CD4-positive, alpha-beta T cell treated with Interleukin-1 beta for 1 hour (primary cell): ENCODE measurements at regions not wholly inside any gene's neighbourhood (a gene's known extent, or its start where the extent isn't known, plus 50 kb on each side); places are given as distances from the start of the nearest gene placed in this dataset.
A peak's percentile ranks its signal among the peaks of the same experiment; 100 is the strongest.

Experiments
- DNase-seq, 2 donors: peaks; one replicate each; pipeline ENCODE4 v3.0.0-alpha.2; 2020 to 2022

DNA sequence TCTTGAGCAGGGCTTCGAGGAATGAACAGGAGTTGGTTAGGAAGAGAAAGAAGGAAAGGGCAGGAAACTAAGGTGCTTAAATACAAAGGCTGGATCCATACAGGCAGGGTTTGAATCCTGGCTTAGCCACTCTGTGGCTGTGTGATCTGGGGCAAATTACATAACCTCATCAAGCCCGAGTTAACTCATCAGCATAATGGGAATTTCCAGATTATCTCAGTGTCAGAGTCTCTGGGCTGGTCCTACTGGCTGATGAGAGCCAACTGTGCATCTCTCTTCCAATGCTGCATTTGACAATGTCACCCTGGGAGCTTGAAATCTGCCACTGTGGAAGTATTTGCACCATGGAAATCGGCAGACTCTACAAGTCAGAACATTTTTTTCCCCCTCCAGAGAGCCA is 83.8 kb upstream of the SLC6A6 start:
- no peak for DNase-seq

DNA sequence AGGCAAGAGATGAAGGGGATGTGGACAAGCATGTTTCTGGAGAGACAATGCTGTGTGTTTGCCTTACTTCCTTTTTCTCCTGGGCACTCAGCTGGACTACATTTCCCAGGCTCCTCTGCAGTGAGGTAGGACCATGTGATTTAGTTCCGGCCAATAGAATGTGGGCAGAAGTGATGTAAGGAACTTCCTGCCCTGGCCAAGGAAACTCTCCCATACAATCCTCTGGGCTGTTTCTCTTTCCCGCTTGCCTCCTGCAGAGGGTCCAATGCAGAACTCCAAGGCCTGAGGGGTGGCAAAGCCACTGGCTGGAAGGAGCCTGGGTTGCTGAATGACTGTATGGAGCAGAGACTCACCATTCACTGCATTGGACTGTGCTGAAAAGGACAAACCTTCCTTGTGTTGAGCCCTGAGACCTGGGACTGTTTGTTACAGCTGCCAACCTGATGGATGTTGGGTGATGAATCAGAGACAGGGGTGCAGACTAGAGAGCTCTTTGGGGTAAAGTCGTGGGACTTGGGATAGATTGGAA is 82.7 kb upstream of the SLC6A6 start:
- DNase-seq: peak; percentile 24 to 60

DNA sequence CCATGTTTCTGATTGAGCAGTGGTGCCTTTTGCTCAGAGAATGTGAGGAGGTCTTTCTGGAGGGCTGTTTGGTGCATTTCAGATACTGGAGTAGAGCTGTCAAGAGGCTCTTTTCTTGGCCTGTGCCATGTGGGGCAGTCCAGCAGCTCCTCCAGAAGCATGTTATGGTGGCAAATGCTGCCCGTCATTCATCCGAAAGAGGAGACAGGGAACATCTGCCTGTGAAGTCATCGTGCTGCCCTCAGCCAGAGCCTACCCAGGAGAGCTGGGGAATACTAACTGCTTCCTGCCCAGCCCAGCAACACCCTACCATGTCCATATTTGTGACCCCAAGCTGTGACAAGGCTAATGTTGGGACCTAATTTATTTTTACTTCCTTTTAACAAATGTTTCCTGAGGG is 82.2 kb upstream of the SLC6A6 start:
- DNase-seq: no peak

DNA sequence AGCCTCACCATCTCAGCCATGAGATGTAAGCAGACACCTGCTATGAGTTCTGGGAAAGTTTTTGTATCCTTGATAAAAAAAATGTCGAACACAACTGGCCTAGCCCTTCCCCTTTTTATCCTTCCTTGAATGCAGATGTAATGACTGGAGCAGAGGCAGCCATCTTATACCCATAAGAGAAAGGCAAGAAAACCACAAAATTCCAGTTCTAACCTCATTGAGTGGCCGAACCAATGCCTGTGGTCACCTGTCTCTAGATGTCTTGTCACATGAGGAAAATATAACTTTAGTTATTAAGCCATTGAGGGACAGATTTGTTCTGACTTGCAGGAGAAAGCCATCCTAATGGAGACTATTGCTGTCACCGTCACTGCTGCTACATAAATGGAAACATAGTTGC is 80.4 kb upstream of the SLC6A6 start:
- no peak for DNase-seq

DNA sequence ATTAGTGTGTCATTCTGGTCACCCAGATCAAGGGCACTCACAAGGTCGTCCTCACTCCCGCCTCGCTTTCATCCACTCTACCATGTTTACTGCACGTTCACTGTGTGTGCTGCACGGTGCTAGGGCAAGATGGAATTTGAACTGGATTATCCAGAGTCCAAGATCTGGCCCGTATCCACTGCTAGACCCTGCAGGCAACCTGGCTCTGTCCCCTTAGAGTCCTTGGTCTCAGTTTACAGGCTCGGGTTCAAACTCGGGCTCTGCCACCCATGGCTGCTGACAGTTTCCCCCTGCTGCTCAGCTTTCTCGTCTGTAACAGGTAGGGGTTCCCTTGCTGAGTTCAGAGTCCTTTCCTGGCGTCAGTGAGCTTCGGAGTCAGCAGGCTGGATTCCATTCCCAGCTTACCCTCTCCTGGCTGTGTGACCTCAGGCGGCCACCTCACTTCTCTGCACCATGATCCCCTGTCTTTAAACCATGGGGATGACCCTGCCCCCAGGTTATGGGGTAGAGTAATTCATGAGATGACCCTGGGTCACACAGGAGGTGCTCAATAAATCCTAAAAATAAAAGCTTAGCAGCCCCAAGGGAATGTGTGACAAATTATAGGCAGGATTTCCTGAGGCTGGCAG is 79.6 kb upstream of the SLC6A6 start:
- DNase-seq: no peak

DNA sequence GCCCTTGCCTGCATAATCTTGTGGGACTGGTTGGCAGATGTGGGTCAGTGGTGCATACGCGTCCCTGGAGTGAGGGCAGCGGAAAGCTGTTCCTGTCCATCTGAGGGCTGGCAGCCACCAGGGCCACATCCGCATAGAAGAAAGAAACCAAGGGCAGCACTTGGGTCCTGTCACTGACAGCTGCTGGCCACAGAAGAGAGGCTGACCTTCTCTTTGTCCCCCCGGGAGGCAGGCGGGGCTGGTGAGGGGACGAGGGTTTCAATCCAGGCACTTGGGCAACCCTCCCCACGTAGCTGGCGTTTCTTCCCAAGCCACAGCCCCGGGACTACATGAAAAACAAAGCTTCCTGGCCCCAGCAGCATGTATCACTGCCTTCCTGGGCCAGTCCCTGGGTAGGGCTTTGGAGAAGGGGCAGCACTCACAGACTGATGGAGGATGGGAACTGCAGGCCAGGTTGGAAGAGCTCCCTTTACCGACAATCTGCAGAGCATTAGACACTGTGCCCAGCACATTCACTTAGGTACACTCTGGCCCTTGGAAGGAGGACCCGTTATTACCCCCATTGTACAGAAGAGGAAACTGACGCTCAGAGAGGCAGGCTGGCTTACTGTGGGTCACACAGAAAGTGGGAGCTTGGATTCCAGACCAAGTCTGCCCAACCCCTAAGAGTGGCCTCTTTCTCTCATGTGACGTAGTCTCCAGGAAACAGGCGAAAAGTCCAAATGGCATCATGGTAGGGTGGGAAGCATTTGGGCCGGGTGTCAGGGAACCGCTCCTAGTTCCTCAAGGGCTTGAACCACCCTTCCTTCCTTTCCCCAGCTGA is 78.8 kb upstream of the SLC6A6 start:
- no peak for DNase-seq

DNA sequence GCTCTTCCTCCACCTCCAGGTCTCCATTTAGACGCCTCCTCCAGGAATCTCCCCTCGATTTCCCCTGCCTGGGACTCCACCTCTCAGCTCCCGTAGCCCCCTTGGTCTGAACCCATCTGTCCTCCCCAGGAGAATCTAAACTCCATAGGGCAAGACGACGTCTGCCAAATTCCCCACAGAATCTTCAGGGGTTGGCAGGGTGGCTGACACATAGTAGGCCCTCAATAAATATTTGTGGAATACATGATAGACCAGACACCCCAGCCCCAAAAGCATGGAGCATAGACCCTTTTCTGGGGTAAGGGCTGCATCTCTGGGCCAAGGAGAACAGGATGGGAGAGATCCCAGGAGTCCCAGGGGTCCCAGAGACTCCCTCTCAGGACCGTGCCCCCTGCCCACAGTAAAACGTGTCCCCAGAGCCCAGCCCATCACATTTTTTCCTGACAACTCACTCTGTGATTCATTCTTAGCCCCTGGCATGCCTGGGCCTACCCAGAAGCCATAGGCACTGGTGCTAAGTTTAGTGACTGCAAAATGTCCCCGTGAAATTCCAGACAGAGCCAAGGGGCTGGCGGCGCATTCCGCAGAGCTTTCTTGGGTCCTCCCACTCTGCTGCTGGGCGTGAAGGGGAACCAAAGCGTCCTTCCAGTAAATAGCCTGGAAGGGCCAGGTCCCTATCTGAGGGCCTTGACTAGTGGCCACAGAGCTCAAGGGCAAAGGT is 78.0 kb upstream of the SLC6A6 start:
- no peak for DNase-seq

DNA sequence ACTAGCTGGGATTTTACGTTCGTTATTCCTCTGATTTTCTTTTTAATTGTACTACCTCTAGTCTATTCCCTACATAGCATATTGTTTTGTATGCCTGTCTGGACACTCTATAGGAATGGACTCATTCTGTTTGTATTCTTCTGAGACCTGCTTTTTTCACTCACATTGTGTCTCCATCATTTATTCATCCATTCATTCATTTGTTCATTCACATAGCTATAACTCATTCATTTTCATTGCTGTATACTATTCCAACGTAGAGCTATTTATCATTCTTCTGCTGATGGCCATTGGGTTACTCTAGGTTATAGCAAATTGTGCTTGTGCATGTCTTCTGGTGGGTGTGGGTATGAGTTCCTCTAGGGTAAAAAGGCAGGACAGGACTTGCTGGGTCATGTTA is 74.0 kb upstream of the SLC6A6 start:
- no peak for DNase-seq

DNA sequence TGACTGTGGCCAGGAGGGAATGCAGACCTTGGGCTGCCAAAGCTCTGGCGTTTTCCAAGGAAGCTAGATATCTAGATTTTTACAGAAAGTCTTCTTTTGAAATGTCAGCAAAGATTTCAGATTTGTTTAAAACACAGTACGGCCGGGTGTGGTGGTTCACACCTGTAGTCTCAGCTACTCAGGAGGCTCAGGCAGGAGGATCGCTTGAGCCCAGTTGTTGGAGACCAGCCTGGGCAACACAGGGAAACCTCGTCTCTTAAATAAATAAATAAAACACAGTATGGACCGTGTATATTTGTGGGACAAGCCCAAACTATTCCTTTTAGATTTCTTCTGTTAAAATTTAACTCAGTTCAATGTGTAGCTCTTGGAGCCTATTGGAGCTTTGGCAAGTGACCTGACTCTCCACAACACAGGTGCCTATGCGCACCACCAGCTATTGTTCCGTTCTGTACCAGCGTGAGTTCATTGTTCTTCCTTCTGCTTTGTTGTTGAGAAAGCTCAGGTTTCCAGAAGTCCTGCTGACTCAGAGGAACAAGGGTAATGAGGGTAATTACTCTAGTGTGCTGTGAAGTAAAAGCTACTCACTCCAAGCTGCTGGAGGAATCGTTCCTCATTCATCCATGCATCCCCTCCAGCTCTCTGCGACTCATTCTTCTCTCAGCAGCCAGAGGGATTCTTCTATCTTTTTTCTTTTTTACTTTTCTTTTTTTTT is 73.1 kb upstream of the SLC6A6 start:
- no peak for DNase-seq

DNA sequence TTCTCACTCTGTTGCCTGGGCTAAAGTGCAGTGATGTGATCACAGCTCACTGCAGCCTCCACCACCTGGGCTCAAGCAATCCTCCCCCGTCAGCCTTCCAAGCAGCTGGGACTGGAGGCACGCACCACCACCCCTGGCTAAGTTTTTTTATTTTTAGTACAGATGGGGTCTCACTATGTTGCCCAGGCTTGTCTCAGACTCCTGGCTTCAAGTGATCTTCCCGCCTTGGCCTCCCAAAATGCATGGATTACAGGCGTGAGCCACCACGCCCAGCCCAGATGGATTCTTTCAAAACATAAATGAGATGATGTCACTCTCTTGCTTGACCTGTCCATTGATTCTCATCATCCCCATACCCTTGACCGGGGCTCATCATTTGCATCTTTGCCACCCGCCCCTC is 72.6 kb upstream of the SLC6A6 start:
- no peak for DNase-seq

DNA sequence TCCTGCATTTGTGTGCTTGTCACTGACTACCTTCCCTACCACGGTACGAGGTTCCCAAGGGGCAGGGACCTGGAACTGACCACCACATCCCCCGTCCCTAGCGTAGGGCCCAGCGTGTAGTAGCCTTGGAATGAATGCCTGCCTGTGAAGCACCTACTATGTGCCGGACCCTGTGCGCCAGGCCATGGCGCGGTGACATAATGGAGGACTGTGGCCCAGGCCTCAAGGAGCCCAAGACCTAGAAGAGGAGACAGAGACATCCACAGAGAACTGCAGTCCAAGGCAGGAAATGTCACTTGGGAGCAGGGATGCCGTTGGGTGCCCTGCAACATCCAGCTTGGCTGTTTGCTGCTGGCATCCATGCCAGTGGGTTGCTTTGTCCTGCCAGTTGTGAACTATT is 71.9 kb upstream of the SLC6A6 start:
- no peak for DNase-seq

DNA sequence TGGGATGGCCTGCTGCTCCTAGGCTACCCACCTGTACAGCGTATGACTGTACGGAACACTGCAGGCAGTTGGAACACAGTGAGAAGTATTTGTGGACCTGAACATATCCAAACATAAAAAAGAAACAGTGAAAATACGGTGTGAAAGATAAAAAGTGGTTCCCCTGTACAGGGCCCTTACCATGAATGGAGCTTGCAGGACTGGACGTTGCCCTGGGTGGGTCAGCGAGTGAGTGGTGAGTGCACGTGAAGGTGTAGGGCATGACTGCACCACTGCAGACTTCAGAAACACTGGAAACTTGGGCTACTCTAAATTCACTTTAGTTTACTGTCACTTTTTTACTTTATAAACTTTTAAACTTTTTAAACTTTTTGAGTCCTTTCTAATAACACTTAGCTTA is 71.2 kb upstream of the SLC6A6 start:
- DNase-seq: no peak

DNA sequence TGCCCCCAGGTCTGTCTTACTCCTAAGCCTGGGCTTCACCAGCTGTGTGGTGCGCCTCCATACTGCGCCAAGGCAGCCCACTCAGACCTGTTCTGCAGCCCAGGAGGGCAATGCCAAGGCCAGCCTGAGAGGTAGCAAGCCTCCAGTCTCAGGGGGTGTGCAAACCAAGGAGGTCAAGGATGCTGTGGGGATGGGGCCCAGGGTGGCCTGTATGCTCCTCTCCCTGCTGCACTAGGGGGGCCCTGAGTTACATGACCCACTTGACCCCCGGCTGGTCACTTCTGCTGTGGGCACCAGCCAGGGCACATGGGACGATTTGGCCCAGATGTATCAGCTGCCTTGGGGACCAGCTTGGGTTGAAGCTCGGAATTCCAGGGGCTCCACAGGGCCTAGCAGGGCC is 70.0 kb upstream of the SLC6A6 start:
- DNase-seq: no peak

DNA sequence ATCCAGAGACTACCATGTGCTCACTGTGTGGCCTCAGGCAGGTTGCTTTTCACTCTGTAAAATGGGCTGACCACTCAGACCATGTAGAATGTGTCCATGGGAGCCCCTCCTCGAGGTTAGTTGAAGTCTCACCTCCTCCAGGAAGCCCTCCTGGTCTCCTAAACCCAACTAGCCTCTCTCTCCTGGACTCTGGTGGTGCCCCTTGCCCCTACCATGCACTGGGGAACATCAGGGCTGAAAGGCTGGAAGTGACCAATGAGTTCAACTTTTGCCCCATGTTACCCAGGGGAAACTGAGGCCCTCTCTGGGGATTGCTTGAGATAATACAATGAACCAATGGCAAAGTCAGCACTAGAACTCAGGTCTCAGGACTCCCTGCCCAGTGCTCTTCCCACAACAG is 69.2 kb upstream of the SLC6A6 start:
- DNase-seq: no peak

DNA sequence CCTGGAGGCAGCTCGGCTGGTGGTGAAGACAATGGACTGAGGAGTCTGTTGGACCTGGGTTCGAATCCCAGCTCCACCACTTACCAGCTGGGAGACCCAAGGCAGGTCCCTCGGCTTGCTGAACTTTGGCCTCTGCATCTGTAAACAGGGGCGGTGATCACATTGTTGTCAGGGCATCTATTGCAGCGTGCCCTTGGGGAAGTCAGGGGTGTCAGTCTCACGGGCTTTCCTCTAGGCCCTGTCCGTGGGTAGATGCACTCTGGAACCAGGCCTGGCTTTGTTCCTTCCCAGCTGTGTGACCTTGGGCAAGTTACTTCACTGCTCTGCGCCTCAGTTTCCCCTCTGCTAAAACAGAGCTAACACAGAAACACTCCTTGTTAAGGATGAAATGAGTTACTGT is 68.8 kb upstream of the SLC6A6 start:
- DNase-seq: no peak

DNA sequence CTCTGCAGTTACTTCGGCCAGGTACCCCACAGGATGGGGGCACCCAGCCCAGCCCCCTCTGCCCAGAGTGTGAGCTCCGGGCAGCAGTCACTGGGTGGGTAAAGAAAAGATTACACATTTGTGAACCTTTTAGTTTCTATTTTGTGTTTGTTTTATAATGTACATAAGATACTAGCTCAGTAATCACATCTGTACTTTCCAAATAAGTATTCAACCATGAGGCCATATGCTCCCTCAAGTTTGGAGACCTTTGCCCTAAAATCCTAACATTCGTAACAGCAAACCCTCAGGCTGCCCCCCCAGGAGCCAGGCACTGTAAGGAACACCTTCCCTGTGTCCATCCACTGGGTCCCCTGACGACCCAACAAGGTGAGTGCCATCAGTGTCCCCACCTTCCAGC is 68.3 kb upstream of the SLC6A6 start:
- no peak for DNase-seq

DNA sequence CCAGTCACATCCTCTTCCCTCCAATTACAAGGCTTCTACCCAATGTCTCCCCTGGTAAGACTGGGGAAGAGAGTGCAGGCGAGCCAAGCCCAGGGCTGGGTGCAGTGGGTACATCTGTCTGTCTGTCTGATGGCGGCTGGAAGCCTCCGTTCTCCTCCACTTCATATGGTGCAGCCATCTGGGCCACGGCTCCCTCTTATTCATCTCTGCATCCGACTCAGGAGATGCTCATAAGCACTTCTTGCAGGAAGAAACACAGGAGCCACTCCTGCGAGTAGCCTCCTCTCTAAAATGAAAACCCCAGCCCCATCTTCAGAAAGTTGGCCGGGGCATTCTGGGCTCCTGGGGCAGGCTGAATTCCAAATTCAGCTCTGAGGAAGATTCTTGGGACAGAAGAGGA is 67.5 kb upstream of the SLC6A6 start:
- DNase-seq: no peak

DNA sequence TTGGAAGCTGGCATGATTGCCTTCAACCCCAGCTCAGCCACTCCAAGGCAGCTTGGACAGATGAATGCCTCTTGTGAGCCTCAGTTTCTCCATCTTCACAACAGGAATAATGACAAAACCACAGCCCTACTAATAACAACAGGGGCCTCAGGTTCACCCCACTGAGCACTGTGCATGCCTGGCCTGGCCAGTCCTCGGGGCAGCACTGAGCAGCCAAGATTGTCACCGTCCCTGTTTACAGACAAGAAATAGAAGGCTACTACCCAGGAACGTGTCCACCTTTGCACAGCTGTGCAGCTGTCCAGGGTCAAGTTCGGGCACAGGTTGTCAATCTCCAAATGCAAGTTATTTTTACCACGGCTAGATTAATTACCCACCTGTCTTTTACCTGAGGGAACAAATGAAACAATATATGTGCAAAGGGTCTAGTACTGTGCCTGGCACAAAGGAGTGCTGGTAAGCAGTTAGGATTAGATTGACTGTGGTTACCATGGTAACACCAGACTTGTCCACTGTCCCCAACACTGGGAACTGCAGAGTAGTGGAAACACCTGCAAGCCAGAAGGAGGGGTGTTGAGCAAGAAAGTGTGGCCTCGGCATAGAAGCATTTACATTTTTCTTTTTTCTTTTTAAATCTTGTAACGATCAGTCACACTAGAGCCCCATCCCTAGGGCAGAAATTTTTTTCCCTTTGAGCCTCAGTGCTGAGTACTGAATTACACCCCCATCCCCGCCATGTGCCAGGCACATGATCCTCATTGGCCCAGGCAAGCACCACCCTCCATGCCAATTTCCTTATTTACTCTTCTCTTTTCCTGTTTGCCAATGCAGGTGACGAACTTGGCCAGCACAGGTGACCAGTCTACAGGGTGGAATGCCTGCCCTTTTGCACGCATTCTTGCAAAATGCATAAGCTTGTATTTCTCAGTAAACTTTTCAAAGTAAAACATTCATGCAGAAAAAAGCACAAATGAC is 66.3 kb upstream of the SLC6A6 start:
- no peak for DNase-seq

DNA sequence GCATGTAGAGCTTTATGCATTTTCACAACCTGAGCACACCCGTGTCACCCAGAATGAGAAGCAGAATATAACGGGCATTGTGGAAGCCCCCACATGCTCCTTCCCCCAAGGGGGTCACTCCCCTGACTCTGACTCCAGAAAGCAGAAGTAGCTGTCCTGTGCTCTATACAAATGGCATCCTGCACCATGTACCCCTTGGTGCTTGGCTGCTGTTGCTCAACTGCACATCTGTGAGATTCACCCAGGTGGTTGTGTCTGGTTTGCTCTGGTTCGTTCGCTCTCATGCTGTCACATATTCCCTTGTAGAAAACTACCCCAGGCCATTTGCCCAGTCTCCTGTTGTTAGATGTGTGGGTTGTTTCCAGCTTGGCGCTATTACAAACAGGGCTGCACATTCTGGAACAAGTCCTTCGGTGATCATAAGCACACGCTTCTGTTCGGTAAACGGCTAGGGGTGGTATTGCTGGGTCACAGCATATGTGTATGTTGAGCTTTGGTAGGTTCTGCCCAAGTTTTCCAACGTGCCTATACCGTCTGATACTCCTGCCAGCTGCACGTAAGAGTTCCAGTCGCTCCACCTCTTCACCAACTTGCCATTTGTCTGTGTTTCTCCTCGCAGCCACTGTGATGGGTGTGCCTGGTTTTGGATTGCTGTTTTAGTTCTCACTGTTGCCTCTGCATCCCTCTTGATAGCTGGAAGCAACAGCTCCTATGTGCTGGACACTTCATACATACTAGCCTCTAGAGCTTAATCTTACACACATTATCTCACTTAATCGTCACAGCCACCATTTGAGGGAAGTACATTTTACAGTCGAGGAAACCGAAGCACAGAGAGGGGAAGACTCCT is 65.4 kb upstream of the SLC6A6 start:
- DNase-seq: no peak

DNA sequence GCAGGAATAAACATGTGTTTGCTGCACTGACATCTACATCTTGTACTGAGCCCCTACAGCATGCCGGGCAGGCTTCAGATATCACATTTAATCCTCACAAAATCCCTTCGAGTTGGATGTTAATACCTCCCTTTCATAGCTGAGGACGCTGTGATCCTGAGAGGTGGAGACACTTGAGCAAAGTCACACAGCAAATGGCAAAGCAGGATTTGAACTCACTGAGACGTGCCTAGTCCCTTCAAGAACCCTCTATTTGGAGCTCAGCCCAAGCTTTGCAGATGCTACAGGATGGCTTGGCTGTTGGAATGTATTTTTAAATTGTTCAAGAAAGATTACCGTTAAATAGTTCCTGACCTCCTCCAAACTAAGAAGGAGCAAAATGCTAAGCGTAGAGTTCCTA is 64.6 kb upstream of the SLC6A6 start:
- no peak for DNase-seq

DNA sequence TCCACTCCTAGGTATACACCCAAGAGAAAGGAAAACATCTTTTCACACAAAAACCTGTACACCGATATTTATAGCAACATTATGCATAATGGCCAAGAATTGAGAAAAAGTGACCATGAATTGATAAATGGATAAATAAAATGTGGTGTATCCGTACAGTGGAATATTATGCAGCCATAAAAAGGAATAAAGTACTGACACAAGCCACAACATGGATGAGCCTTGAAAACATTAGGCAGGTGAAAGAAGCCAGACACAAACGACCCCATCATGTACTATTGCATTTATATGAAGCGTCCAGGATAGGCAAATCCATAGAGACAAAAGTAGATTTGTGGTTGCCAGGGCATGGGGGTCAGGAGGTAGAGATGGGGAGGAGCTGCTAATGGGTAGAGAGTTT is 64.2 kb upstream of the SLC6A6 start:
- no peak for DNase-seq
